Panc1 (cell line): ENCODE measurements at regions not wholly inside any gene's neighbourhood (a gene's known extent, or its start where the extent isn't known, plus 50 kb on each side); places are given as distances from the start of the nearest gene placed in this dataset.

Experiments used
- ATAC-seq: fragments of 200-7000 bp; cut with Tn5 transposase; 2 replicates; pipeline ENCODE4 v1.9.1; 2020; ENCODE audit warnings: mild to moderate bottlenecking, moderate library complexity
- BruUV-seq: library from RNA; stranded (reverse); fragments of 400-500 nt; replicated peaks from 2 replicates; lab custom pipeline; 2021; lab: Mats Ljungman, UMichigan
- CTCF ChIA-PET: fragments of 300-600 bp; sonication (Branson Sonifier 250); formaldehyde crosslinking; loops from one replicate; lab custom pipeline; 2022; ENCODE audit warnings: antibody characterized with exemption; lab: Charles Lee
- POLR2A ChIA-PET: fragments of 300-600 bp; sonication (Branson Sonifier 250); formaldehyde crosslinking; loops from one replicate; lab custom pipeline; 2022; ENCODE audit warnings: antibody characterized with exemption; lab: Charles Lee
- DNase-seq: peaks from one replicate; pipeline ENCODE4 v3.0.0-alpha.2; 2010; ENCODE audit warnings: low read depth, low spot score
- H3K27ac ChIP-seq: 2 replicates; pipeline ENCODE4 v1.5.1; 2011; ENCODE audit warnings: mild to moderate bottlenecking, low read length, inconsistent platforms
- H3K27me3 ChIP-seq: fragments of 200-500 bp; sonication (Bioruptor generic); 2 replicates; pipeline ENCODE4 v1.6.0; 2014; ENCODE audit warnings: low read length, inconsistent platforms; ENCODE audit not compliant: control insufficient read depth, insufficient read depth
- H3K36me3 ChIP-seq: fragments of 200-500 bp; sonication (Bioruptor generic); 2 replicates; pipeline ENCODE4 v1.5.1; 2014; ENCODE audit warnings: inconsistent platforms, mild to moderate bottlenecking, low read length, moderate library complexity; ENCODE audit not compliant: control insufficient read depth, insufficient read depth
- H3K4me1 ChIP-seq: 2 replicates; pipeline ENCODE4 v1.5.1; 2011; ENCODE audit warnings: inconsistent platforms, mild to moderate bottlenecking, low read length, moderate library complexity; ENCODE audit not compliant: control insufficient read depth, insufficient read depth
- H3K4me3 ChIP-seq, 2 experiments: 2 replicates each; pipeline ENCODE4 v1.5.1; 2011 to 2012; ENCODE audit warnings: low read depth in 2 of 2, low read length in 2 of 2, mild to moderate bottlenecking in 2 of 2, inconsistent platforms in 1 of 2, moderate library complexity in 1 of 2
- H3K9me3 ChIP-seq: fragments of 200-500 bp; sonication (Bioruptor generic); 2 replicates; pipeline ENCODE4 v1.5.1; 2014; ENCODE audit warnings: low read depth, mild to moderate bottlenecking, inconsistent platforms, low read length, moderate library complexity; ENCODE audit not compliant: control insufficient read depth, insufficient read depth
- POLR2AphosphoS5 ChIP-seq: IDR thresholded peaks from 2 replicates; pipeline ENCODE4 v1.6.1; 2012; ENCODE audit warnings: mild to moderate bottlenecking, low read depth, low read length, moderate library complexity
- REST ChIP-seq, 2 experiments: IDR thresholded peaks; 2 replicates each; pipeline ENCODE4 v1.6.1; 2011 to 2012; ENCODE audit warnings: low read depth in 2 of 2, control low read depth in 1 of 2, low read length in 1 of 2, mild to moderate bottlenecking in 1 of 2, moderate library complexity in 1 of 2; ENCODE audit not compliant: insufficient read depth in 1 of 2
- SIN3A ChIP-seq: IDR thresholded peaks from 2 replicates; pipeline ENCODE4 v1.6.1; 2012; ENCODE audit warnings: low read depth, mild to moderate bottlenecking, low read length, moderate library complexity, borderline replicate concordance; ENCODE audit not compliant: insufficient read depth
- TCF7L2 ChIP-seq: IDR thresholded peaks from 2 replicates; pipeline ENCODE4 v1.6.1; 2011; ENCODE audit warnings: mild to moderate bottlenecking, low read depth, low read length, inconsistent platforms
- in situ Hi-C: cut with HindIII; loops from 2 replicates; pipeline ENCODE4 v1.10.0; 2016; ENCODE audit warnings: low sequenced_read_pairs, low pct_unique_long_range_greater_than_20kb
- intact Hi-C: fragments of 100-400 bp; cut with micrococcal nuclease; formaldehyde crosslinking; loops from one replicate; pipeline ENCODE4 v1.10.0; 2022; ENCODE audit not compliant: unreplicated experiment
- TF ChIP-seq, protein P1 (sequence below): fragments of 450-650 bp; IDR thresholded peaks from 2 replicates; pipeline ENCODE4 v1.5.1; 2017; ENCODE audit warnings: mild to moderate bottlenecking

GRCh38 chr1:223030871-223031400 is 112.1 kb downstream of the TLR5 start:
- H3K27ac ChIP-seq, result no peak overlapping the region
- in situ Hi-C loops (no loop called here), intact Hi-C loops (no loop called here)
- H3K27me3 ChIP-seq, result no peaks in the 10 kb centered on the region; the same call in 1 of the 2 replicates
- TF ChIP-seq, protein P1, sequence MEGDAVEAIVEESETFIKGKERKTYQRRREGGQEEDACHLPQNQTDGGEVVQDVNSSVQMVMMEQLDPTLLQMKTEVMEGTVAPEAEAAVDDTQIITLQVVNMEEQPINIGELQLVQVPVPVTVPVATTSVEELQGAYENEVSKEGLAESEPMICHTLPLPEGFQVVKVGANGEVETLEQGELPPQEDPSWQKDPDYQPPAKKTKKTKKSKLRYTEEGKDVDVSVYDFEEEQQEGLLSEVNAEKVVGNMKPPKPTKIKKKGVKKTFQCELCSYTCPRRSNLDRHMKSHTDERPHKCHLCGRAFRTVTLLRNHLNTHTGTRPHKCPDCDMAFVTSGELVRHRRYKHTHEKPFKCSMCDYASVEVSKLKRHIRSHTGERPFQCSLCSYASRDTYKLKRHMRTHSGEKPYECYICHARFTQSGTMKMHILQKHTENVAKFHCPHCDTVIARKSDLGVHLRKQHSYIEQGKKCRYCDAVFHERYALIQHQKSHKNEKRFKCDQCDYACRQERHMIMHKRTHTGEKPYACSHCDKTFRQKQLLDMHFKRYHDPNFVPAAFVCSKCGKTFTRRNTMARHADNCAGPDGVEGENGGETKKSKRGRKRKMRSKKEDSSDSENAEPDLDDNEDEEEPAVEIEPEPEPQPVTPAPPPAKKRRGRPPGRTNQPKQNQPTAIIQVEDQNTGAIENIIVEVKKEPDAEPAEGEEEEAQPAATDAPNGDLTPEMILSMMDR, result no peak
- H3K4me3 ChIP-seq, result no peak overlapping the region
- H3K36me3 ChIP-seq, result no peaks in the 10 kb centered on the region
- BruUV-seq, result no TSS peak
- H3K4me1 ChIP-seq, result no peaks in the 10 kb centered on the region
- no peak for DNase-seq
- ChIA-PET CTCF (no interaction called here), POLR2A (no interaction called here)
- ATAC-seq, result no peak
- no peaks in the 10 kb centered on the region for H3K9me3 ChIP-seq

DNA sequence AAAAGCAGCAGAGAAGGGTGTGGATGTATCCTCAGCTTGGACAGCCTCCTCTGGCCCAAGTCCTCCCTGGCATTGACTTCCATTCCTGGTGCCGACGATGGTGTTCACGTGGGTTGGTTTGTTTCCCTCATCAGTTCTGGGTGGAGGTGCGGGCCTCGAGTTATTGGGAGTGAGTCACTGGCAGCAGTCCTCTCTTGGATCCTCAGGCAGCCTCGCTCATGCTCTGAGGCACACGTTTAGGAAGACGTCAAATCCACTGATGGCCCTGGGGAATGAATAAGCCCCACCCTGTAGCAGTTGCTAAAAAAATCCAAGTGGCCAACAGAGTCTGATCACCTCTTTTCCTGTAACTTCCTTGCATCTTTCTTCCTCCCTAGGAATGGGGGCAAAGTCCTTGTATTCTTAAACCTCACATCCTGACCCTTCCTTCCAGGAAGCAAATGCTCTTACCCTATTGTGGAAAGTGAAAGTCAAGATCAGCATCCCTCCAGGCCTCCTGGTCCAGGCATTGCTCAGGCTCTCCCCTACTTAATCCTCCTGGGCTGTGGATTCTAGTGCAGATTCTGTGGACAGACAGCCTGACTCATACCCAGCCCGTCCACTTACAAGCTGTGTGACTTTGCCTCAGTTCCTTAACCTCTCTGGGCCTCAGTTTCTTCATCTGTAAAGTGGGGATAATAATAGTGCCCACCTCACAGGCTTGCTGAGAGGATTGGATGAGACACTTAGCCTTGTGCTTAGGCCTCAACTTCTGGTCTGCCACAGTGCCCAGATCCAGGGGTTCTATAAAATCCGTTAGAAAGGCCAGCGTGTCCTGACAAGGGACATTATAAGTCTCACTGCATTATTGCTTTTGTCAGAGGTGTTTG is 111.1 kb downstream of the TLR5 start:
- ATAC-seq, result no peak
- no peaks in the 10 kb centered on the region for H3K4me1 ChIP-seq
- intact Hi-C loops (no loop called here), in situ Hi-C loops (no loop called here)
- TF ChIP-seq TCF7L2, result no peak
- TF ChIP-seq POLR2AphosphoS5, result no peak
- no peak for TF ChIP-seq SIN3A
- no peak for TF ChIP-seq REST (IDR thresholded peaks at IDR 0.05; ENCODE audit: insufficient read depth in 1 of 2, low read depth in 2 of 2, low read length in 1 of 2)
- TF ChIP-seq, protein P1, result no peak
- CTCF ChIA-PET, result interaction anchor here (0.6 kb wide), 1 partner anchor 58 kb away, joined by 3 read pairs; no protein-coding TSS in a partner anchor
- H3K4me3 ChIP-seq, result no peak overlapping the region
- no TSS peak for BruUV-seq
- no peak overlapping the region for H3K27ac ChIP-seq
- no peaks in the 10 kb centered on the region for H3K36me3 ChIP-seq
- no peaks in the 10 kb centered on the region for H3K9me3 ChIP-seq
- DNase-seq, result no peak
- H3K27me3 ChIP-seq, result no peaks in the 10 kb centered on the region; the same call in 1 of the 2 replicates
- POLR2A ChIA-PET, result no interaction called here
